Heart right ventricle (tissue), 16 donors: ENCODE measurements at regions not wholly inside any gene's neighbourhood (a gene's known extent, or its start where the extent isn't known, plus 50 kb on each side); places are given as distances from the start of the nearest gene placed in this dataset.
A peak's percentile ranks its signal among the peaks of the same experiment; 100 is the strongest.

Source experiments
- ATAC-seq, 8 donors: fragments of 200-7000 bp; cut with Tn5 transposase; one replicate each; pipeline ENCODE4 v1.9.1; 2020; ENCODE audit warnings: mild to moderate bottlenecking in 8 of 8, moderate library complexity in 8 of 8, moderate number of reproducible peaks in 1 of 8
- DNase-seq, 2 donors: peaks; one replicate each; pipeline ENCODE4 v3.0.0-alpha.2; 2020
- H3K27ac ChIP-seq, 10 donors: fragments of 200-600 bp; sonication (generic) in 2 of 10; one replicate each; pipeline versions ENCODE4 v1.5.0 to v1.8.0; 2020 to 2022; ENCODE audit warnings: mild to moderate bottlenecking in 3 of 10
- H3K27me3 ChIP-seq, 7 donors: fragments of 200-600 bp; one replicate each; pipeline ENCODE4 v1.8.0; 2021 to 2022; ENCODE audit warnings: mild to moderate bottlenecking in 2 of 7
- H3K36me3 ChIP-seq, 9 donors: fragments of 200-600 bp; sonication (generic) in 1 of 9; one replicate each; pipeline versions ENCODE4 v1.5.0 to v1.8.0; 2020 to 2022; ENCODE audit warnings: mild to moderate bottlenecking in 2 of 9
- H3K4me1 ChIP-seq, 9 donors: fragments of 200-600 bp; sonication (generic) in 1 of 9; one replicate each; pipeline versions ENCODE4 v1.5.0 to v1.8.0; 2020 to 2022; ENCODE audit warnings: mild to moderate bottlenecking in 4 of 9
- H3K4me3 ChIP-seq, 10 donors: fragments of 200-600 bp; sonication (generic) in 2 of 10; one replicate each; pipeline versions ENCODE4 v1.5.0 to v1.8.0; 2020 to 2022; ENCODE audit warnings: mild to moderate bottlenecking in 7 of 10, moderate library complexity in 2 of 10
- H3K9me3 ChIP-seq, 11 donors: fragments of 200-600 bp in 10 of 11; sonication (generic) in 2 of 11; one replicate each; pipeline versions ENCODE4 v1.5.0 to v1.8.0; 2013 to 2022; ENCODE audit warnings: mild to moderate bottlenecking in 2 of 11, control low read depth in 1 of 11, moderate library complexity in 1 of 11
- WGBS, 2 donors: extraction: QIAGEN DNeasy Blood & Tissue Kit; methylation state at CpG; one replicate each; pipeline ENCODE4 v1.1.7; 2013; ENCODE audit warnings: inconsistent platforms in 1 of 2; 5-methylcytosine and 5-hydroxymethylcytosine counted together
- intact Hi-C, 10 donors: fragments of 100-400 bp; cut with DNase I; formaldehyde crosslinking; loops; one replicate each; pipeline versions ENCODE4 v1.11.1 to v1.14.2; 2022
- TF ChIP-seq, protein P1 (sequence below), 9 donors: fragments of 200-600 bp; sonication (generic) in 2 of 9; IDR thresholded peaks; one replicate each; pipeline versions ENCODE4 v1.5.0 to v1.8.0; 2021 to 2022; ENCODE audit warnings: antibody characterized with exemption in 9 of 9, mild to moderate bottlenecking in 5 of 9, moderate library complexity in 1 of 9
- donor health status: Arrhythmogenic right ventricular cardiomyopathy.
- donor health status: ischemic (EF 13 %, LVEDD 7.1; RV severe dilation, severe dysfunction).
- donor health status: healthy with polysubstance abuse.
- donor health status: DM: no; HTN: yes; CAD: no.
- donor health status: DM: no; HTN: no; CAD: no.
- donor health status: ischemic (EF 25% LVEDD 6.9; RV normal size, moderate dysfunction).
- donor health status: ischemic (EF 25% LVEDD 5.7; RV mildly dilated, moderate dysfunction).
- donor health status: healthy.
- donor health status: DM: yes; HTN: yes; CAD: no.
- donor health status: Ischemic cardiomyopathy.
- donor health status: ischemic (EF 35%, LVEDD 5.7; RV mildly dilated, moderate dysfunction).
- donor health status: nonischemic (EF 11% LVEDD 7.7; RV severe dilation, severe dysfunction).
- donor health status: DM: yes; HTN: yes; CAD: no.
- donor health status: PGD.
- donor health status: ischemic (EF 29% LVEDD 5.4; RV normal size, mild dysfunction).
- donor health status: nonischemic (EF 23%, LVEDD 6.1; RV moderate dilation, normal function).

GRCh38 chr2:128628206-128628605 is 309.5 kb upstream of the HS6ST1 start:
- H3K27me3 ChIP-seq, result peaks cover 0 to 8% (median 0%) of the 10 kb centered on the region in 7 donors
- H3K27ac ChIP-seq, result no peak overlapping the region
- DNase-seq, result no peak
- no peak overlapping the region for H3K4me3 ChIP-seq
- no peaks in the 10 kb centered on the region for H3K9me3 ChIP-seq
- H3K36me3 ChIP-seq, result no peaks in the 10 kb centered on the region
- intact Hi-C loops, result no loop called here
- H3K4me1 ChIP-seq, result peaks cover 0 to 10% (median 0%) of the 10 kb centered on the region in 9 donors
- 75 to 76% methylated on average over 7 of the region's 7 CpGs for WGBS, 2 donors
- ATAC-seq, result peak in 1 of 8 donors; percentile 42
- TF ChIP-seq, protein P1, sequence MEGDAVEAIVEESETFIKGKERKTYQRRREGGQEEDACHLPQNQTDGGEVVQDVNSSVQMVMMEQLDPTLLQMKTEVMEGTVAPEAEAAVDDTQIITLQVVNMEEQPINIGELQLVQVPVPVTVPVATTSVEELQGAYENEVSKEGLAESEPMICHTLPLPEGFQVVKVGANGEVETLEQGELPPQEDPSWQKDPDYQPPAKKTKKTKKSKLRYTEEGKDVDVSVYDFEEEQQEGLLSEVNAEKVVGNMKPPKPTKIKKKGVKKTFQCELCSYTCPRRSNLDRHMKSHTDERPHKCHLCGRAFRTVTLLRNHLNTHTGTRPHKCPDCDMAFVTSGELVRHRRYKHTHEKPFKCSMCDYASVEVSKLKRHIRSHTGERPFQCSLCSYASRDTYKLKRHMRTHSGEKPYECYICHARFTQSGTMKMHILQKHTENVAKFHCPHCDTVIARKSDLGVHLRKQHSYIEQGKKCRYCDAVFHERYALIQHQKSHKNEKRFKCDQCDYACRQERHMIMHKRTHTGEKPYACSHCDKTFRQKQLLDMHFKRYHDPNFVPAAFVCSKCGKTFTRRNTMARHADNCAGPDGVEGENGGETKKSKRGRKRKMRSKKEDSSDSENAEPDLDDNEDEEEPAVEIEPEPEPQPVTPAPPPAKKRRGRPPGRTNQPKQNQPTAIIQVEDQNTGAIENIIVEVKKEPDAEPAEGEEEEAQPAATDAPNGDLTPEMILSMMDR (IDR thresholded peaks at IDR 0.05), result no peak

GRCh38 chr2:128628996-128629395 is 310.3 kb upstream of the HS6ST1 start:
- TF ChIP-seq, protein P1 (IDR thresholded peaks at IDR 0.05), result no peak
- no peak for DNase-seq
- H3K4me3 ChIP-seq, result no peak overlapping the region
- H3K36me3 ChIP-seq, result no peaks in the 10 kb centered on the region
- H3K27me3 ChIP-seq, result peaks cover 0 to 8% (median 0%) of the 10 kb centered on the region in 7 donors
- no peaks in the 10 kb centered on the region for H3K9me3 ChIP-seq
- H3K4me1 ChIP-seq, result peaks cover 0 to 2% (median 0%) of the 10 kb centered on the region in 9 donors
- no peak overlapping the region for H3K27ac ChIP-seq
- ATAC-seq, result no peak
- WGBS, 2 donors, result 83 to 92% methylated on average over 6 of the region's 6 CpGs
- intact Hi-C loops, result no loop called here

- 89 to 93% methylated on average over 12 of the region's 12 CpGs for WGBS, 2 donors
- no peak overlapping the region for H3K27ac ChIP-seq
- ATAC-seq (peak in 1 of 8 donors; percentile 8), DNase-seq (no peak)
- H3K9me3 ChIP-seq, result no peaks in the 10 kb centered on the region
- H3K36me3 ChIP-seq, result no peaks in the 10 kb centered on the region
- TF ChIP-seq, protein P1 (IDR thresholded peaks at IDR 0.05), result no peak
- no peaks in the 10 kb centered on the region for H3K4me1 ChIP-seq
- no peak overlapping the region for H3K4me3 ChIP-seq
- intact Hi-C loops, result no loop called here
- peaks cover 0 to 6% (median 0%) of the 10 kb centered on the region in 7 donors for H3K27me3 ChIP-seq
These were observed 312.5 kb upstream of the HS6ST1 start for GRCh38 chr2:128630974-128631697.

- WGBS, 2 donors, result 92 to 94% methylated on average over 15 of the region's 15 CpGs
- intact Hi-C loops, result no loop called here
- Histone ChIP-seq H3K4me3 (no peak overlapping the region), H3K27ac (no peak overlapping the region), H3K36me3 (no peaks in the 10 kb centered on the region), H3K9me3 (no peaks in the 10 kb centered on the region), H3K27me3 (peaks cover 0 to 6% (median 0%) of the 10 kb centered on the region in 7 donors), H3K4me1 (no peaks in the 10 kb centered on the region)
- TF ChIP-seq, protein P1 (IDR thresholded peaks at IDR 0.05), result no peak
- ATAC-seq (peak in 2 of 8 donors; percentile 16 to 56), DNase-seq (no peak)
These were observed 313.2 kb upstream of the HS6ST1 start for GRCh38 chr2:128631698-128632500.
